AG10803 (cell line): ENCODE measurements at regions not wholly inside any gene's neighbourhood (a gene's known extent, or its start where the extent isn't known, plus 50 kb on each side); places are given as distances from the start of the nearest gene placed in this dataset.

Source experiments
- DNase-seq: peaks from one replicate; pipeline ENCODE4 v3.0.0; 2010; ENCODE audit warnings: low read depth
- H3K4me3 ChIP-seq: 2 replicates; pipeline ENCODE4 v1.5.1; 2011; ENCODE audit warnings: mild to moderate bottlenecking, low read length, control low read depth
- CTCF ChIP-seq: conservative IDR thresholded peaks from 2 replicates; pipeline ENCODE4 v1.5.1; 2011; ENCODE audit warnings: mild to moderate bottlenecking, low read length, control low read depth, inconsistent platforms

GRCh38 chr10:28837613-28838390, 160.5 kb downstream of the BAMBI start:
- TF ChIP-seq CTCF, result no peak
- H3K4me3 ChIP-seq, result no peak overlapping the region
- DNase-seq, result no peak

- no peak overlapping the region for H3K4me3 ChIP-seq
- DNase-seq, result no peak
- no peak for TF ChIP-seq CTCF
Observed at GRCh38 chr10:28838908-28839307, 161.6 kb downstream of the BAMBI start.

GRCh38 chr10:28839600-28840007, 162.3 kb downstream of the BAMBI start:
- no peak for DNase-seq
- no peak for TF ChIP-seq CTCF
- H3K4me3 ChIP-seq, result no peak overlapping the region

- TF ChIP-seq CTCF, result no peak
- H3K4me3 ChIP-seq, result no peak overlapping the region
- no peak for DNase-seq
Observed at GRCh38 chr10:28840202-28840601, 162.9 kb downstream of the BAMBI start.

GRCh38 chr10:28840971-28841370, 163.7 kb downstream of the BAMBI start:
- H3K4me3 ChIP-seq, result no peak overlapping the region

DNA sequence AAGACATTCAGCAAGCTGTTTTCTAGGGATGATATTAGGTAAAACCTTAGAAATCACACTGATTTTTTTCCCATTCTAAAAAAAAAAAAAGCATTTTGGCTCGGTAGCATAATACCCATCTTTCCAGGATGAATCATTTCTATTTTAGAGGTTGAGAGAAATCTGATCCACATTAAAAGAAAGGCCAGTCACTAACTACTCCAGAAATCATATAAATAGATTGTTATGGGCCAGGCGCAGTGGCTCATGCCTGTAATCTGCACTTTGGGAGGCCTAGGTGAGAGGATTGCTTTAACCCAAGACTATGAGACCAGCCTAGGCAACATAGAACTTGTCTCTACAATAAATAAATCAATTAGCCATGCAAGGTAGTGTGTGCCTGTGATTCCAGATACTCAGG, 164.3 kb downstream of the BAMBI start:
- no peak overlapping the region for H3K4me3 ChIP-seq
- peak; percentile 48 for DNase-seq
- TF ChIP-seq CTCF, result no peak

More at GRCh38 chr10:28840971-28841370, 163.7 kb downstream of the BAMBI start:
- no peak for DNase-seq
- no peak for TF ChIP-seq CTCF

DNA sequence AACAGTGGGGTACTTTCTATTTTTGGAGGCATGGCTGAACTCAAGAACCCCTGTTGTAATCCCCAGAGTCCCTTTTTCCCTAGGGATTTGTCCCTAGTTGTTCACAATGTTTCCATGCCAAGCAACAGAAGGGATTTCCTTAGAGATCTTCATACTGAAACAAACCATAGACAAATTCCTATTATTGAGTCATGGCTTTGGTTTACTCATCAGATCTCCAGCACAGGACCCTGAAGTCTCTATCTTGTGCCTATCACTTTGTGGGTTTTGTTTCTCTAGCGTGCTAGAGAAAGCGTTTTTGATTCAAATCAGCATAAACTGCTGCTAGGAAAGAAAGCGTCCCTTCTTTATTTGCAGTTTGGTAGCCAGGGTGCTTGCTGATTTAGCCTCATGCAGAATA, 165.0 kb downstream of the BAMBI start:
- peak; percentile 75 for DNase-seq
- TF ChIP-seq CTCF, result no peak
- H3K4me3 ChIP-seq, result no peak overlapping the region
